ENCODE measurements at regions not wholly inside any gene's neighbourhood (a gene's known extent, or its start where the extent isn't known, plus 50 kb on each side); places are given as distances from the start of the nearest gene placed in this dataset.

DNA sequence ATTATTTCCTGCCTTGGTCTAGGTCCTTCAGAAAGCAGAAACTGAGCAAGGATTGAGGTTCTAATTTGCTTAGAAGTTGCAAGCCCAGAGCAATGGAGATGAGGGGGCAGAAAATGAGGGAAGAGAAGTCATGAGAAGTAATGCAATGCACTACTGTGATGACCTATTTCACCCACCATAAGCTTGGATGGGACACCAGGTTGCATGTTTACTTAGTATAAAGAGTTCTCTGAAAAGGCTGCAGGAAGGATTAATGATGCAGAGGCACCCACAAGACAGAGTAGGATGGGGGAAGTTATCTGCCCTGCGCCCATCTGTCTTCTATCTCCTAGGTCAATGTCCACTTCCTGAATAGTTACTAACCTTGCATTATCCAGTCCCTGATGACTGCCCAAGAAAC is 84.8 kb upstream of the SNRK start:
- H3K79me2 ChIP-seq (ENCODE audit: low read length), result no peaks in the 10 kb centered on the region
- no peaks in the 10 kb centered on the region for H4K20me1 ChIP-seq (ENCODE audit: insufficient read depth, low read length)
- H2AFZ ChIP-seq (ENCODE audit: low read depth, low read length), result no peak overlapping the region
- H3K4me1 ChIP-seq (ENCODE audit: low read length), result 0 out of 2 replicates have a peak, but pooled peaks cover 3% of the 10 kb centered on the region
- H3K9ac ChIP-seq (ENCODE audit: low read length), result no peak overlapping the region
- no peak overlapping the region for H3K27ac ChIP-seq (ENCODE audit: low read length)
- no peaks in the 10 kb centered on the region for H3K36me3 ChIP-seq (replicated peaks; ENCODE audit: low read depth, low read length)
- TF ChIP-seq EZH2phosphoT487 (IDR thresholded peaks at IDR 0.05; ENCODE audit: low read depth), result no peak
- TF ChIP-seq, protein P1, sequence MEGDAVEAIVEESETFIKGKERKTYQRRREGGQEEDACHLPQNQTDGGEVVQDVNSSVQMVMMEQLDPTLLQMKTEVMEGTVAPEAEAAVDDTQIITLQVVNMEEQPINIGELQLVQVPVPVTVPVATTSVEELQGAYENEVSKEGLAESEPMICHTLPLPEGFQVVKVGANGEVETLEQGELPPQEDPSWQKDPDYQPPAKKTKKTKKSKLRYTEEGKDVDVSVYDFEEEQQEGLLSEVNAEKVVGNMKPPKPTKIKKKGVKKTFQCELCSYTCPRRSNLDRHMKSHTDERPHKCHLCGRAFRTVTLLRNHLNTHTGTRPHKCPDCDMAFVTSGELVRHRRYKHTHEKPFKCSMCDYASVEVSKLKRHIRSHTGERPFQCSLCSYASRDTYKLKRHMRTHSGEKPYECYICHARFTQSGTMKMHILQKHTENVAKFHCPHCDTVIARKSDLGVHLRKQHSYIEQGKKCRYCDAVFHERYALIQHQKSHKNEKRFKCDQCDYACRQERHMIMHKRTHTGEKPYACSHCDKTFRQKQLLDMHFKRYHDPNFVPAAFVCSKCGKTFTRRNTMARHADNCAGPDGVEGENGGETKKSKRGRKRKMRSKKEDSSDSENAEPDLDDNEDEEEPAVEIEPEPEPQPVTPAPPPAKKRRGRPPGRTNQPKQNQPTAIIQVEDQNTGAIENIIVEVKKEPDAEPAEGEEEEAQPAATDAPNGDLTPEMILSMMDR (IDR thresholded peaks at IDR 0.05; ENCODE audit: low read depth, low read length), result no peak
- no peak overlapping the region for H3K4me3 ChIP-seq (ENCODE audit: low read length)
- peaks cover 36% of the 10 kb centered on the region for H3K27me3 ChIP-seq (ENCODE audit: low read depth, low read length)
- H3K4me2 ChIP-seq (ENCODE audit: low read length), result no peak overlapping the region
- 0 out of 2 replicates have a peak, but pooled peaks cover 3% of the 10 kb centered on the region for H3K9me3 ChIP-seq (ENCODE audit: insufficient read depth, low read length)

DNA sequence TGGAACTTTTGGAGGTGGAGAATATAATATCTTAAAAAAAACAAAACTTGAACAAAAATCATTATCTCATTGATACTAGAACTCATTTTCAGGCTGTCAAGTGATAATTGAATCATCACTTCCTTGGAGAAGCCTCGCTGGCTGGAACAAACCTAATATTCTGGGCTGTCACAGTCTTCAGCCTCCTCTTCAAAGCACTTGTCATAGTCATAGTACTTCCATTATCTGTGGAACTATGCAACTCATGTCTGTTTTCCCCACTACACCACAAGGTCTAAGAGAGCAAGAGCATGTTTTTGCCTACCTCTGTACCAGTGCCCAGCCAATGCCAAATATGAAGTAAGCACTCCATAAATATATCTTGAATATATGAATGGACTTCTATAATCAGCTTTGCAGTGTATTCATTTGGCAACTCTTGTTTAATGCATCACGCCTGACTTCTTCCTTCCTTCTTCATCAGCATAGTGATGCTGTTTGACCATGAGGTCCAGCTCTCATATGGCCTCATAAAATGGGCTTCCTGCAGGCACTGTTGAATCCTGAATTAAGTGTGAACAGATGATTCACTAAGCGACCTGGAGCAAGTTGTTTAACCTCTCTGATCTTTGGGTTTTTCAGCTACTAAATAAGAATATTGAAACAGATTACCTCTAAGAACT is 86.6 kb upstream of the SNRK start:
- H3K4me2 ChIP-seq (ENCODE audit: low read length), result no peak overlapping the region
- H3K9me3 ChIP-seq (ENCODE audit: insufficient read depth, low read length), result 0 out of 2 replicates have a peak, but pooled peaks cover 3% of the 10 kb centered on the region
- H3K27ac ChIP-seq (ENCODE audit: low read length), result no peak overlapping the region
- H4K20me1 ChIP-seq (ENCODE audit: insufficient read depth, low read length), result no peaks in the 10 kb centered on the region
- no peaks in the 10 kb centered on the region for H3K79me2 ChIP-seq (ENCODE audit: low read length)
- no peaks in the 10 kb centered on the region for H3K36me3 ChIP-seq (replicated peaks; ENCODE audit: low read depth, low read length)
- H3K4me1 ChIP-seq (ENCODE audit: low read length), result 0 out of 2 replicates have a peak, but pooled peaks cover 3% of the 10 kb centered on the region
- no peak overlapping the region for H3K4me3 ChIP-seq (ENCODE audit: low read length)
- no peak for TF ChIP-seq EZH2phosphoT487 (IDR thresholded peaks at IDR 0.05; ENCODE audit: low read depth)
- TF ChIP-seq, protein P1 (IDR thresholded peaks at IDR 0.05; ENCODE audit: low read depth, low read length), result no peak
- no peak overlapping the region for H2AFZ ChIP-seq (ENCODE audit: low read depth, low read length)
- no peak overlapping the region for H3K9ac ChIP-seq (ENCODE audit: low read length)
- H3K27me3 ChIP-seq (ENCODE audit: low read depth, low read length), result peaks cover 39% of the 10 kb centered on the region

DNA sequence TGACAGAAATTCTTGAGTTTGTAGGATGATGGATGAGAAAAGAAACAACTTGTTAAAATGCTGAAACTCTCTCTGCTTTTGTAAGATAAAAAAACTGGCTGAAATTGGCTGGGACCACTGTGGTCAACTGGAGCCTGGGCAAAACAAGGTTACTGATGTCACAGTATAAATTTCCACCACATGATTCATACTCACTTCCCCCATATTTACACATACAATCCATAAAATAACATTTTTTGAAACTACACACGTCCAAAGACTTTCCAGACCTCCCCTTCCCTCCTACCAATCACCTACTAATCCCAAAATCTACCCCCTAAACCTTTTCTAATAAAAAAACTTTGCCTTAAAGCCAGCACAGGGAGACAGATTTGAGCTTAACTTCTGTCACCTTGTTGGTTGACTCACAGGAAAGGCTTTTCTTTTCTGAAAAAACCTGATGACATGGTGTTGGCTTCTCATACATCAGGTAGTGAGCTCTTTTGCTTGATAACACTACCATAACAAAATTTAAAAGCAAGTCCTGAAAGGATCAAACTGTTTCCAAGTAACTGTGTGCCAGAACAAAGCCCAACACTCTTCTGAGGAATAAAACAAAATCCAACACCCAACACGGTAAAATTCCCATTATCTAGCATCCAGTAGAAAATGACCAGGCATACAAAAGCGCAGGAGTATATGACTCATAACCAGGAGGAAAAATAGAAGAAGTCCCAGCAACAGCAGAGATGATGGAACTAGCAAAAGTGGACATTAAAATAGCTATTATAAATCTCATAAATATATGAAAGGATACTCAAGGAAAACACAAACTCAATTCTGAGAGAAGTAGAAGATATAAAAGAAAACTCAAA is 87.3 kb upstream of the SNRK start:
- Histone ChIP-seq H3K27ac (ENCODE audit: low read length) (no peak overlapping the region), H3K4me1 (ENCODE audit: low read length) (0 out of 2 replicates have a peak, but pooled peaks cover 3% of the 10 kb centered on the region), H3K4me3 (ENCODE audit: low read length) (no peak overlapping the region), H3K36me3 (replicated peaks; ENCODE audit: low read depth, low read length) (no peaks in the 10 kb centered on the region), H3K9ac (ENCODE audit: low read length) (no peak overlapping the region), H3K27me3 (ENCODE audit: low read depth, low read length) (peaks cover 39% of the 10 kb centered on the region), H3K9me3 (ENCODE audit: insufficient read depth, low read length) (0 out of 2 replicates have a peak, but pooled peaks cover 3% of the 10 kb centered on the region), H3K79me2 (ENCODE audit: low read length) (no peaks in the 10 kb centered on the region), H4K20me1 (ENCODE audit: insufficient read depth, low read length) (no peaks in the 10 kb centered on the region), H2AFZ (ENCODE audit: low read depth, low read length) (no peak overlapping the region), H3K4me2 (ENCODE audit: low read length) (no peak overlapping the region)
- TF ChIP-seq EZH2phosphoT487 (IDR thresholded peaks at IDR 0.05; ENCODE audit: low read depth), result no peak
- TF ChIP-seq, protein P1 (IDR thresholded peaks at IDR 0.05; ENCODE audit: low read depth, low read length), result no peak

DNA sequence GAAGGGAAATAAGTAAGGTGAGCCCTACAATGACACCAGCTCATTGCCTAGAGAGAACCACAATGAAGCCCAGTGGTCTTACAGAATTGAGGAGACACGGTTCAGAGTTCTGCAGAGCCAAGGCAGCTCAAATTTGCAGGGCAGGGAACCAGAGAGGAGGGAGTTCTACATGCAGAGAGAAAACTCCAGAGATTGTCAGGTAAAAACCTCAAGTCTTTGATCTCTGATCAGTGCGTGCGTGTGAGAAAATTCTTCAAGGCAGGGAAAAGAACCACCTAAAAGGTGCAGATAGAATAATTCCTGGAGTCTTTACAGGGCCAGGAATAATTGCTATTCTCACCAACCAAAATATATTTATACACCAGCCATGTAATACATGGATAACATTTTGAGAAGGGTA is 88.0 kb upstream of the SNRK start:
- no peaks in the 10 kb centered on the region for H3K36me3 ChIP-seq (replicated peaks; ENCODE audit: low read depth, low read length)
- H3K9me3 ChIP-seq (ENCODE audit: insufficient read depth, low read length), result 0 out of 2 replicates have a peak, but pooled peaks cover 3% of the 10 kb centered on the region
- H4K20me1 ChIP-seq (ENCODE audit: insufficient read depth, low read length), result no peaks in the 10 kb centered on the region
- H3K4me1 ChIP-seq (ENCODE audit: low read length), result 0 out of 2 replicates have a peak, but pooled peaks cover 3% of the 10 kb centered on the region
- TF ChIP-seq EZH2phosphoT487 (IDR thresholded peaks at IDR 0.05; ENCODE audit: low read depth), result no peak
- TF ChIP-seq, protein P1 (IDR thresholded peaks at IDR 0.05; ENCODE audit: low read depth, low read length), result no peak
- H3K27ac ChIP-seq (ENCODE audit: low read length), result no peak overlapping the region
- no peak overlapping the region for H3K9ac ChIP-seq (ENCODE audit: low read length)
- no peak overlapping the region for H3K4me3 ChIP-seq (ENCODE audit: low read length)
- peaks cover 39% of the 10 kb centered on the region for H3K27me3 ChIP-seq (ENCODE audit: low read depth, low read length)
- no peaks in the 10 kb centered on the region for H3K79me2 ChIP-seq (ENCODE audit: low read length)
- no peak overlapping the region for H2AFZ ChIP-seq (ENCODE audit: low read depth, low read length)
- no peak overlapping the region for H3K4me2 ChIP-seq (ENCODE audit: low read length)

Measured in OCI-LY3 (cell line).